Endothelial cell (in vitro differentiated cells): ENCODE measurements at regions not wholly inside any gene's neighbourhood (a gene's known extent, or its start where the extent isn't known, plus 50 kb on each side); places are given as distances from the start of the nearest gene placed in this dataset.
"Not testable (repeated sequence)": the region's sequence is repeated elsewhere in the genome, so short reads cannot be mapped to it uniquely, and the experiment has no call there.

ENCODE experiments used
- DNase-seq: peaks from one replicate; pipeline ENCODE4 v3.0.0; 2021; ENCODE audit warnings: low spot score
- H3K27ac Mint-ChIP-seq: one replicate; pipeline ENCODE4 v1.8.0; 2021; ENCODE audit warnings: mixed read lengths, inconsistent platforms; ENCODE audit not compliant: unreplicated experiment
- H3K27me3 Mint-ChIP-seq: one replicate; pipeline ENCODE4 v1.8.0; 2021; ENCODE audit warnings: mild to moderate bottlenecking, moderate library complexity, mixed read lengths, inconsistent platforms; ENCODE audit not compliant: unreplicated experiment
- H3K36me3 Mint-ChIP-seq: one replicate; pipeline ENCODE4 v1.8.0; 2021; ENCODE audit warnings: mild to moderate bottlenecking, low read depth, mixed read lengths, inconsistent platforms; ENCODE audit not compliant: unreplicated experiment
- H3K4me1 Mint-ChIP-seq: one replicate; pipeline ENCODE4 v1.8.0; 2021; ENCODE audit warnings: mild to moderate bottlenecking, mixed read lengths, inconsistent platforms; ENCODE audit not compliant: unreplicated experiment
- H3K4me3 Mint-ChIP-seq: one replicate; pipeline ENCODE4 v1.8.0; 2021; ENCODE audit warnings: mild to moderate bottlenecking, mixed read lengths, inconsistent platforms; ENCODE audit not compliant: unreplicated experiment
- H3K9me3 Mint-ChIP-seq: one replicate; pipeline ENCODE4 v1.8.0; 2021; ENCODE audit warnings: mixed read lengths, inconsistent platforms; ENCODE audit not compliant: unreplicated experiment
- TF ChIP-seq, protein P1 (sequence below): fragments of 200-600 bp; sonication (generic); IDR thresholded peaks from one replicate; pipeline ENCODE4 v1.5.0; 2021; ENCODE audit warnings: antibody characterized with exemption; ENCODE audit not compliant: unreplicated experiment

DNA sequence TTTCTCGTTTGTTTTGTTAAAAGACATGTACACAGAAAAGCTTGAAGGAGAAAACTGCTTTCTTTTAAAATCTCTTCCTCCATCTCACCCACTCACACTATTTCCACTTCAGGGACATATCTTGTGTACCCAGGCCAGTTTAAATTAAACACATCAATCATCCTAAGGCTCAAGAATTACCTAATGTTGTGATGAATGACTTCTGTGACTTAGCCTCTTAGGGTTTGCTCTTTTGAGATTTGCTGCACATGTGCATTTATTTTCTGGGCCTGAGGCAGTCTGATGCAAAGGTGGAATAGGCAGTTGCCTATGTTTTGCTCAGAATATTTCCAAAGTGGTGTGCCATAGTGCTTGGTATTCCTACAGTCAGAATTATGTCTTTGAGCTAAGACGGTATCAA is 439.9 kb upstream of the CHD1 start:
- H3K36me3 Mint-ChIP-seq: no peaks in the 10 kb centered on the region
- no peak overlapping the region for H3K27ac Mint-ChIP-seq

DNA sequence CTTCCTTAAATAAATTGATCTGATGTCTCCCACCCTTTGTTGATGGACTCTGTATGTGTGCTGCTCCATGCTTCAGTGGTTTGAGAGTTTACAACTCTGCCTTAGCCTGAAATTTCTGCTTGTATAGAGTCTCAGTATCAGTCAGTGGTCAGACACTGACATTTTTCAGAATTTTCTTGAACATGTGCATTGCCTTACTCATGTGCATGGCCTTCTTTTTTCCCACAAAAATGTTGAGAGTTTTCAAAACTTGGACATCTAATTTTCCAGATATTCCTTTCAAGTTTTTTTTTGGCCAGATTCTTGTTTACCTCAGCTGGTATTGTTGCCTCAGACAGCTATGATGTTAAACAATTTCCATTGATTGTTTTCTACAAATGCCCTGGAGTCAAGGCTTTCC is 427.1 kb upstream of the CHD1 start:
- Mint-ChIP-seq H3K9me3 (no peaks in the 10 kb centered on the region), H3K4me3 (no peak overlapping the region), H3K27me3 (no peaks in the 10 kb centered on the region), H3K36me3 (no peaks in the 10 kb centered on the region), H3K27ac (no peak overlapping the region), H3K4me1 (no peaks in the 10 kb centered on the region)
- DNase-seq: no peak
- TF ChIP-seq, protein P1, sequence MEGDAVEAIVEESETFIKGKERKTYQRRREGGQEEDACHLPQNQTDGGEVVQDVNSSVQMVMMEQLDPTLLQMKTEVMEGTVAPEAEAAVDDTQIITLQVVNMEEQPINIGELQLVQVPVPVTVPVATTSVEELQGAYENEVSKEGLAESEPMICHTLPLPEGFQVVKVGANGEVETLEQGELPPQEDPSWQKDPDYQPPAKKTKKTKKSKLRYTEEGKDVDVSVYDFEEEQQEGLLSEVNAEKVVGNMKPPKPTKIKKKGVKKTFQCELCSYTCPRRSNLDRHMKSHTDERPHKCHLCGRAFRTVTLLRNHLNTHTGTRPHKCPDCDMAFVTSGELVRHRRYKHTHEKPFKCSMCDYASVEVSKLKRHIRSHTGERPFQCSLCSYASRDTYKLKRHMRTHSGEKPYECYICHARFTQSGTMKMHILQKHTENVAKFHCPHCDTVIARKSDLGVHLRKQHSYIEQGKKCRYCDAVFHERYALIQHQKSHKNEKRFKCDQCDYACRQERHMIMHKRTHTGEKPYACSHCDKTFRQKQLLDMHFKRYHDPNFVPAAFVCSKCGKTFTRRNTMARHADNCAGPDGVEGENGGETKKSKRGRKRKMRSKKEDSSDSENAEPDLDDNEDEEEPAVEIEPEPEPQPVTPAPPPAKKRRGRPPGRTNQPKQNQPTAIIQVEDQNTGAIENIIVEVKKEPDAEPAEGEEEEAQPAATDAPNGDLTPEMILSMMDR: no peak

More for the DNA sequence above, 439.9 kb upstream of the CHD1 start:
- Mint-ChIP-seq H3K4me1 (no peaks in the 10 kb centered on the region), H3K4me3 (no peak overlapping the region), H3K9me3 (no peaks in the 10 kb centered on the region), H3K27me3 (no peaks in the 10 kb centered on the region)
- no peak for DNase-seq
- TF ChIP-seq, protein P1: no peak

DNA sequence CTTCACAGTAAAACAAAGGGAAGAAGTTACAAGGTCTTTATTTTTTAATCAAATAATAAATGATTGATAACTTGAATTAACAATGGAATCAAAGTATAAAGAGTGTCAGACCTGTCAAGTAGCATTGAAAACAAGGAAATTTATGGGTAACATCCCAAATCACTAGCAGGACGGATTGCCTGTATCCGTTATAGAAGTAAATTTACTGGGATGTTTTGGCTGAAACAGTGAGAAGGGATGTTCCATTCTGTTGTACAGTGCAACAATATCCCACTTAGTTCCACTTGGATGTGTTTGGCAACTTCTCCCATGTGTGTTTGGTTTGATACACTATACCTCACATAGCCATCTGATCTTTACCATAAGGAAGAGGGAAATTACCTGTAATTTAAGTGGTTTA is 421.0 kb upstream of the CHD1 start:
- no peak for DNase-seq
- Mint-ChIP-seq H3K9me3 (no peaks in the 10 kb centered on the region), H3K36me3 (no peaks in the 10 kb centered on the region), H3K27ac (no peak overlapping the region), H3K4me3 (no peak overlapping the region), H3K27me3 (no peaks in the 10 kb centered on the region), H3K4me1 (no peaks in the 10 kb centered on the region)
- TF ChIP-seq, protein P1: no peak

DNA sequence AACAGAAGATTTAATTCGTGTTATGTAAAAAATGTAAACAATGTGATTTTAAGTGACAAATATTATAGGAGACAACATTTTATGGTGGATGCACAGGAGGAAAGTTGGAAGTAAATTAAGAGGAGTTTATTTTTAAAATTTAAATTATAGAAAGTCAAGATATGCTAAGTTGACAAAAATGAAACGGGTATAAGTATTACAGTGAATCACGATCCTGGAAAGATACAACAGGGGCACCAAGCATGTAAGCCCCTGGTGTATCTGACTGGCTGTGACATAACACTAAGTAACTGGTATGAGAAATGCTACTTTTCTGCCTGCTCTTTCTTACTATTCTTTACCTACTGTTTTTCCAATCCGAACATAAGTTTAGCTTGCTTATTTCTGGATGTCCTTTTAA is 419.8 kb upstream of the CHD1 start:
- Mint-ChIP-seq H3K9me3 (no peaks in the 10 kb centered on the region), H3K36me3 (no peaks in the 10 kb centered on the region), H3K4me3 (no peak overlapping the region), H3K27me3 (no peaks in the 10 kb centered on the region), H3K4me1 (no peaks in the 10 kb centered on the region), H3K27ac (no peak overlapping the region)
- no peak for DNase-seq
- TF ChIP-seq, protein P1: no peak

DNA sequence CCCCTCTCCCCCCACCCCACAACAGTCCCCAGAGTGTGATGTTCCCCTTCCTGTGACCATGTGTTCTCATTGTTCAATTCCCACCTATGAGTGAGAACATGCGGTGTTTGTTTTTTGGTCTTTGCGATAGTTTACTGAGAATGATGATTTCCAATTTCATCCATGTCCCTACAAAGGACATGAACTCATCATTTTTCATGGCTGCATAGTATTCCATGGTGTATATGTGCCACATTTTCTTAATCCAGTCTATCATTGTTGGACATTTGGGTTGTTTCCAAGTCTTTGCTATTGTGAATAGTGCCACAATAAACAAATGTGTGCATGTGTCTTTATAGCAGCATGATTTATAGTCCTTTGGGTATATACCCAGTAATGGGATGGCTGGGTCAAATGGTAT is 411.0 kb upstream of the CHD1 start:
- not testable (repeated sequence) for H3K4me1 Mint-ChIP-seq, H3K27ac Mint-ChIP-seq, H3K9me3 Mint-ChIP-seq, H3K27me3 Mint-ChIP-seq, H3K4me3 Mint-ChIP-seq, H3K36me3 Mint-ChIP-seq, DNase-seq

DNA sequence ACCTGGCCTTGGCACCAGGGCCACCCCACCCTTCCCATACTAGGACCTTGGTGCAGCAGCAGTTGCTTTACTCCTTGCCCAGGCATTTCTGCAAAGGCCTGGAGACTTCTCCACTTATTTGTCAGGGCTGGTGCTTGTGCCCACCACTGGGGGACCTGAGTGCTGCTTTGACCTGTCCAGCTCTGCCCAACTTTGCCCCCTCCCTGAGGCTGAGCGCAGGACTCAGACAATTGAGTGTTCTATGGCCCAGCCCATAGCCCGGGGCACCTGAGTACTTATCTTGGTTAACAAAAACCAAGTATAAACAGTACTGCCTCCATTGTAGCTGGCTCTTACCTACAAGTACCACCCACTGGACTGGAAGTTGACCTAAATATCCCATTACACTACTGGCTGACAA is 406.1 kb upstream of the CHD1 start:
- TF ChIP-seq, protein P1: no peak
- Mint-ChIP-seq H3K27me3 (no peaks in the 10 kb centered on the region), H3K4me3 (no peak overlapping the region), H3K36me3 (no peaks in the 10 kb centered on the region), H3K4me1 (no peaks in the 10 kb centered on the region), H3K9me3 (no peaks in the 10 kb centered on the region), H3K27ac (no peak overlapping the region)
- DNase-seq: no peak
